Activated naive CD4-positive, alpha-beta T cell (primary cell): ENCODE measurements at regions not wholly inside any gene's neighbourhood (a gene's known extent, or its start where the extent isn't known, plus 50 kb on each side); places are given as distances from the start of the nearest gene placed in this dataset.

Source experiments
- DNase-seq, 4 experiments: peaks; one replicate each; lab custom pipeline; 2025; lab: John Stamatoyannopoulos, UW

GRCh38 chr12:67842124-67842523 is 147.1 kb upstream of the IFNG-AS1 start:
- no peak for DNase-seq

GRCh38 chr12:67843257-67843656 is 146.0 kb upstream of the IFNG-AS1 start:
- DNase-seq: no peak

- no peak for DNase-seq
These were observed 136.5 kb upstream of the IFNG-AS1 start for GRCh38 chr12:67852701-67853100.

- DNase-seq: no peak
These were observed 136.0 kb upstream of the IFNG-AS1 start for GRCh38 chr12:67853204-67853603.

- no peak for DNase-seq
These were observed 134.9 kb upstream of the IFNG-AS1 start for GRCh38 chr12:67854351-67854750.

GRCh38 chr12:67855103-67855502 is 134.1 kb upstream of the IFNG-AS1 start:
- DNase-seq: no peak

GRCh38 chr12:67871231-67871630 is 118.0 kb upstream of the IFNG-AS1 start:
- DNase-seq: no peak

- no peak for DNase-seq
These were observed 115.9 kb upstream of the IFNG-AS1 start for GRCh38 chr12:67873355-67873754.

GRCh38 chr12:67876305-67876915 is 112.8 kb upstream of the IFNG-AS1 start:
- DNase-seq: no peak

GRCh38 chr12:67877727-67878126 is 111.5 kb upstream of the IFNG-AS1 start:
- no peak for DNase-seq

GRCh38 chr12:67879937-67880336 is 109.3 kb upstream of the IFNG-AS1 start:
- no peak for DNase-seq

- DNase-seq: no peak
These were observed 107.7 kb upstream of the IFNG-AS1 start for GRCh38 chr12:67881565-67881964.

- no peak for DNase-seq
These were observed 104.7 kb upstream of the IFNG-AS1 start for GRCh38 chr12:67884596-67884995.

GRCh38 chr12:67885375-67886169 is 103.7 kb upstream of the IFNG-AS1 start:
- DNase-seq: no peak

GRCh38 chr12:67887065-67887464 is 102.2 kb upstream of the IFNG-AS1 start:
- DNase-seq: no peak

GRCh38 chr12:67889931-67890330 is 99.3 kb upstream of the IFNG-AS1 start:
- no peak for DNase-seq

GRCh38 chr12:67890726-67891258 is 98.5 kb upstream of the IFNG-AS1 start:
- no peak for DNase-seq

- DNase-seq: no peak
These were observed 97.7 kb upstream of the IFNG-AS1 start for GRCh38 chr12:67891596-67891995.

- no peak for DNase-seq
These were observed 96.8 kb upstream of the IFNG-AS1 start for GRCh38 chr12:67892259-67893021.

- no peak for DNase-seq
These were observed 96.1 kb upstream of the IFNG-AS1 start for GRCh38 chr12:67893022-67893580.

GRCh38 chr12:67900418-67900817 is 88.8 kb upstream of the IFNG-AS1 start:
- peak in 1 of 4 experiments; percentile 22 for DNase-seq

- no peak for DNase-seq
These were observed 80.1 kb upstream of the IFNG-AS1 start for GRCh38 chr12:67909091-67909531.
